HG03095 (cell line): ENCODE measurements at regions not wholly inside any gene's neighbourhood (a gene's known extent, or its start where the extent isn't known, plus 50 kb on each side); places are given as distances from the start of the nearest gene placed in this dataset.

Experiments used
- ATAC-seq: cut with Tn5 transposase; IDR thresholded peaks from one replicate; pipeline ENCODE4 v1.9.1; 2021; ENCODE audit warnings: moderate library complexity; ENCODE audit not compliant: unreplicated experiment

- ATAC-seq: no peak
Observed at GRCh38 chr9:17019398-17019797, 115.4 kb upstream of the CNTLN start.

DNA sequence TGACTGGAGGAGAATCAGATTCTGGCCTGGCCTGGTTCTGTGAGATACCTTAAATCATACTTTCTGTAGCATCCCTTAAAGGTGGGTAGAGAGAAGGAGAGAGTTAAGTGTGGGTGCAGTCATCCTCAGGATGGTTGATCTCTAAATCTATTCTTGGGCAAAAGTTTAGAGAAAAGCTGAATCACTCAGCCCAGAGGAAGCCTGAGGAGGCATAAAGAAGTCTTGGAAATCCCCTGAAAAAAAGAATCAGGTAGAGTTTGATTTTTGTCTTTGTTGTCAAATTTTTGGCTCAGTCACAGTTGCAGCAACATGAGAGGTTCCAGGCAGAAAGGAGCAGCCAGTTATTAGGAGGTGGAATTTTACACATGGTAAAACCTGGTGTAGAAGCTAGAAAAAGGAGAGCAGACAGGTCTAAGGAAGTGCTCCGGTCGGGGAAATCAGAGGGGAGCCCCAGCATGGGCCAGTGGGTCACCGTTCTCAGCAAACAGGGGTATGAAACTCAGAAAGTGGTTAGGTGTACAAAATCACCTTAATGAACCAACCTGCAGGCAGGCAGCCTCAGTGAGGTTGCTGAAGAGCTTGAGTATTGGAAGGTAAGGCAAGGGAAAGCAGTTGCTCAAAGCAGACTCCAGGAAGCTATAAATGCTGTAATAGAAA lies 116.2 kb upstream of the CNTLN start:
- no peak for ATAC-seq

GRCh38 chr9:17017931-17018491 lies 116.8 kb upstream of the CNTLN start:
- no peak for ATAC-seq

DNA sequence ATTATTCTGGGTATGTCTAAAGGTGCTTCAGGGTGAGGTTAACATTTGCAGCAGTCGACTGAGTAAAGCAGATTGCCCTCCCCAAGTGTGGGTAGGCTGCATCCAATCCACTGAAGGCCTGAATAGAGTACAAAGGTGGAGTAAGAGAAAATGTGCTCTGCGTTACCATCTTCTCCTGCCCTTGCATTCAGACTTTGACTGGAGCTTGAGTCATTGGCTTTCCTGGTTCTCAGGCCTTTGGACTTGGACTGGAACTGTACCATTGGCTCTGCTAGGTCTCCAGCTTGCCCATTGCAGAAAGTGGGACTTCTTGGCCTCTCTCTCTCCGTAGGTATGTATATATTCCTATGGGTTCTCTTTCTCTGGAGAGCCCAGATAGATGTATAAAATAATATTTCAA lies 120.9 kb upstream of the CNTLN start:
- ATAC-seq: no peak

DNA sequence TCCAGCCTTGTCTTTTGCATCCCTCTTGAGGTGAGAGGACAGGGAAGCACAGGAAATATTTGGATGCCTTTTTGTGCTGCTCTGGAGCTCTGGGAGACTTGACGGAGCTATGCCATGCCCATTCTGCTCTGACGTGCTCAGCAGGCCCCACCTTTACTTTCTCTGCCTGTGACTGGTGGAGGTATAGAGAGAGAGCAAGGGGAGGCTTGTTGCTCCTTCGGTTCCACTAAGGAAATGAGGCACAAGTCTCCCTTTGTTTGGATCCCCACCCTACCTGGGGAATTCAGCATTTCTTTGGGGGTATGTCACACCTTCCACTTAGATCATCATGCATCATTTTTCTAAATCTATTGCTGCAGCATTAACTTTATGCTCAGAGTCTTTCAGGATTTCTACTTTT lies 121.8 kb upstream of the CNTLN start:
- ATAC-seq: no peak

- no peak for ATAC-seq
Observed at GRCh38 chr9:17011880-17012279, 123.0 kb upstream of the CNTLN start.

DNA sequence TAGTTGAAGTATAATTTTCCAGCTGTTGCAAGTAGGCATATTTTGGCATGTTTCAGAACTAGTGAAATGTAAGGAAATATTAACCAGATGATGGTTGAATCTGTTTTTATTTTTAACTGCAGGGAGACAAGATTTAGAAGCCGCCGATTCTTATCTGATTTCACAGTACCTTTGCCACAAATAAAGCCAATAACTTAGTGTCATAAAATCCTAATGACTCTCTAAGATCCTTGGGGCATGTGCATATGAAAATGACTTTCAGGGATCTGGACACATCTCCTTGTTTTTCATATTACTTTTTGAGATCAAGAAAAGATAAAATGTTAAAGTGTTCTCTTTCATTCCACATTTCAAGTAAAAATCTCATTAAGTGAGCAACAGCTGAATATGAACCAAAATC lies 125.8 kb upstream of the CNTLN start:
- no peak for ATAC-seq

DNA sequence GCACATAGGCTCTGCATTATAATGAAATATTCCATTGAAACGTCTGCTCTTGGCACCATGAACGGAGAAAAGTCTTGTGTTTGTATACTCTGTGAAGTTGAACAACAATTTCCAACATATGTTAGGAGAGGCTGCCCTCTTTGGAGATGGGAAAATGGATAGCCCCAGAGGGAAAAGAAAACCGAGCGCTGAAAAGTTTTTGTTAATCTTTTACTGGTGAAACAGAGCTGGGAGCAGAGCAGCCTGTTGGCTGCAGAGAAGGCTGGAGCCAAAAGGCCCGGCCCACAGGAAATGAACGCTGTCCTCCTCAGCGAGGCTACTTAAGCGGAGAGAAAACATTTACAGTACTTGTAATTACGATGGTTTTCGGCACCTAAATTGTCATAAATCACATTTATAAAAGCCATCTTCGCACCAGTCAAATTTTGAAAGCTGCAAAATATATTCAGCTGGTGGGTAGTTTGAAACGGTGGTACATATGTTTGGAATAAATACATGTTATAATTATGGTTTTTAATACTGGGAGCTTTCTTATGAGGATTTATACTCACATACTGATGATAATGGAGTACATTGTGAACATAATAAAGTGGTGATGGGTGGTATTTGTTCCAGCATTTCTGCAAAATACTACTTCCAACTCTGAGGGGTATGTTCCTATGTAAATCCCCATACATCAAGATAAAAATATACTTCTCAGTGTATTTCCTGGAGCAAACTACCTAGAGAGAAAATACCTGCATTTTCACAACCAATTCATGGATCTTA lies 129.6 kb upstream of the CNTLN start:
- no peak for ATAC-seq

DNA sequence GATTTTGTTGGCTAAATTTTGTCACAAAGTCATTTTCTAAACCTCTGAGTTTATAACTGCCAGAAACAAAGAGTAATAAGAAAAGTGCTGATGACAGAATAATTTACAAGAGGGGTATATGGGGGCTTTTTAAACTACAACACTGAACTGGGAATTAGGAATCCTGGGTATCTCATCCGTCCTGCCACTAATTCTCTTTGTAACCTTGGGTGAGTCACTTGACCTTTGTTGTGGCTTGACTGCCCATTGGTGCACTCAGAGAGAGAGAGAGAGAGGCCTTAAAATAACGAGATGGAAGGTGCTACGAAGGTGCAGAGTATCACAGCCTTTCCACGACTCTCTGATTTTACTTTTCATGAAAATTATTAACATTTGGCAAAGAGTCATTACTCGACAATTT lies 130.3 kb upstream of the CNTLN start:
- ATAC-seq: no peak

DNA sequence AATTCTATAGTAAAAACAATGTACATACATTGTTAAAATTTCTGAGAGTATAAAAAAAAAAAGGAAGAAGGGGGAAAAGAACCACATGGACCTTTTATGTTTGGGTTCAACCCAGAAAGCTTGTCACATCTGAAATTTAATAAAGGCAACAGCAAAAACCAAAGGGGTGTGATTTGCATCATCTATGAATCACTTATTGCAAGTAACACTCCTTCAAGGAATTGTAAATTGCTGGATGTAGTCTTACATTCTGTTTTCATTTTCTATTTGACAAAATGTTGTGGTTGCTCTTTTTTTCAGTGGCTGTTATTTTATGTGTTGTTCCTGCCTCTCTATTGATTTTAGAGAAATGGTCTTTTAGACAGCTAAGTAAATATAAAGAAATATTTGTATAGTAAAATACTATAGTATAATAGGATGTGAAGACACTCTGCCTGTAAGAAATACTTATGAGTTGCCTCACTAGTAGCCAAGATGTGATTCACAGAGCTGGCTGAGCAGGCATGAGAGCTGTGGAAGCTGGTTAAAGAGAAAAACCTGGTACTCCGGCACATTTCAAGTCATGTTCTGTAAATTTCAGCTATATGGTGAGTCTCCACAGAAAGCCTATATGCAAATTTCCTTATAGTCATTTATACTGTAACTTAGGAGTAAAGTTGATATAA lies 131.1 kb upstream of the CNTLN start:
- no peak for ATAC-seq

DNA sequence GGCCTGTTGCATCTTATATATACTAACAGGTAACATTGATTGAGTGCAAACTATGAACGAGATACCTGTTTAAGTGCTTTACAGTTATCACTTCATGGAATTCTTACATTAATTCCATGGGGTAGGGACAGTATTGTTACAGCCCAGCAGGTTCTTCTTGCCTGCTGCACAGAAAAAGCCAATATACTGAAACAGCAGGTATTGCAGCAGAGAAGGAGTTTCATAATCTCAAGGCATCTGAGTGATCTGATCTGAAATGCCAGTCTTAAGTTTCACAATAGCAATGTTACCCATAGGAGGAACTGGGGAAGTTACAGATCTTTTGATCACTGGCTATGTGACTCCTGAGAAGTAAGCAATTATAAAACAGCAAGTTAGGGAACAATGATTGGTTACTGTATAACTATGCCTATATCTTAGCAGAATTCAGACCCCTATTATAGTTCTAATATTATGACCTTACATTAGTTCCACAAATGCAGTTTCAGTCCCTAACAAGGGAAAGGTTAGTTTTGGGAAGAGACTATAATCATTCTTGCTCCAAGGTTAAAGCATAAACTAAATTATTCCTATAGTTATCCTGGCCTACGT lies 126.5 kb upstream of the BNC2 start:
- ATAC-seq: no peak

- no peak for ATAC-seq
Observed at GRCh38 chr9:16992138-16992537, 121.7 kb upstream of the BNC2 start.

GRCh38 chr9:16987026-16987425 lies 116.6 kb upstream of the BNC2 start:
- ATAC-seq: no peak

- no peak for ATAC-seq
Observed at GRCh38 chr9:16986556-16986955, 116.1 kb upstream of the BNC2 start.

DNA sequence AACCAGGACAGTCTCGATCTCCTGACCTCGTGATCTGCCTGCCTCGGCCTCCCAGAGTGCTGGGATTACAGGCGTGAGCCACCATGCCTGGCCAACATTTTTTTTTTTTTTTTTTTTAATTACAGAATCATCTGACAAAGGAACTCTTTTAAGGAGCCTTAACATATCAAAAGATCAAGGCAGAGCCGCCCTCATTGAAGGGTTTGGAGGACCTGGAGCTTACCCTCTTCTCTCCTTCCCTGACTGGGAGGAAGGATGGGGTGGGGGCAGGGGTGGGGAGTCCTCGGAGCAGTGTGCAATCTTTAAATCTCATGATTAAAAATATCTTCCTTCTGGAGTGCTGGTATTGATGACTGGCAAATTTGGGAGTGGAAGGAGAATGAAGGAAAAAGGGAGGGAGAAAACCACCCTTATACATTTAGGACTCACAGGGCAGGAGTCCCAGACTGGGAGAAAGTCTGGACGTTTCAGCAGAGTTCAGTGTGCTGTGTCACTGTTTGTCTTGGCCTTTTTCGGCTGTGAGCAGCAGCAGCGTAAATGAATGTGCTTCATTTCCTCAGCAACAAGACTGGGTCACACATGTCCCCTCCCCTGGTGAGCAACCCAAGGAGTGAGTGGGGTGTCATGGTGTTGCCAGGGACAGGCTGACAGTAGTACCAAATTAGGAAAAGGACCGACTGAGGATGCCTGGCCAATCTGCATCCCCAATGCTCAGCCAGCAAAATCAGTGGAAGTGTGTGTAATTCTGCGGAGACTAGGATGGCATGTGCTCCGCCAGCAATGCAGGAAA lies 115.3 kb upstream of the BNC2 start:
- ATAC-seq: no peak

GRCh38 chr9:16982780-16983310 lies 112.4 kb upstream of the BNC2 start:
- ATAC-seq: no peak

DNA sequence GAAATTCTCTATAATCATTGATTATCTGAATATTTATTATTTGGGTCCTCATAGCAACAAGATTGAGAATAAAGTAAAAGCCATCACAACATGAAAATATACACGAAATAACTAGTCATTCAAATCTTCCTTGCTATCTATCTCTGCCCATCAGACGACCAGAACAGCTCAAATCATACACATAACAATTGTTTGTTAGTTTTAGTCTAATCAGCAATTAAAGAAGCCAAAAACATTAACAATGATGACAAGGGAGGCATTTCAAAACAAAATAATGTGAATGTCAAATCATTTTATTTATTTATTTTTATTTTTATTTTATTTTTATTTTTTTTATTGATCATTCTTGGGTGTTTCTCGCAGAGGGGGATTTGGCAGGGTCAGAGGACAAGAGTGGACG lies 106.0 kb upstream of the BNC2 start:
- ATAC-seq: no peak

- ATAC-seq: no peak
Observed at GRCh38 chr9:16974436-16974835, 104.0 kb upstream of the BNC2 start.

- ATAC-seq: no peak
Observed at GRCh38 chr9:16970321-16970720, 99.9 kb upstream of the BNC2 start.

- ATAC-seq: no peak
Observed at GRCh38 chr9:16964228-16964627, 93.8 kb upstream of the BNC2 start.
